ENCODE measurements at regions not wholly inside any gene's neighbourhood (a gene's known extent, or its start where the extent isn't known, plus 50 kb on each side); places are given as distances from the start of the nearest gene placed in this dataset.

- no peak for DNase-seq
These were observed 53.2 kb upstream of the TFEC start for GRCh38 chr7:116083796-116084195.

GRCh38 chr7:116086547-116087045, 56.0 kb upstream of the TFEC start:
- DNase-seq = no peak

- DNase-seq = no peak
These were observed 56.7 kb upstream of the TFEC start for GRCh38 chr7:116087291-116087690.

- no peak for DNase-seq
These were observed 57.4 kb upstream of the TFEC start for GRCh38 chr7:116087984-116088383.

GRCh38 chr7:116089293-116089692, 58.7 kb upstream of the TFEC start:
- DNase-seq = no peak

- no peak for DNase-seq
These were observed 63.1 kb upstream of the TFEC start for GRCh38 chr7:116093516-116094301.

- DNase-seq = no peak
These were observed 64.8 kb upstream of the TFEC start for GRCh38 chr7:116095396-116095795.

- DNase-seq = no peak
These were observed 66.9 kb upstream of the TFEC start for GRCh38 chr7:116097365-116098009.

GRCh38 chr7:116098175-116098574, 67.6 kb upstream of the TFEC start:
- DNase-seq = no peak

- DNase-seq = no peak
These were observed 70.1 kb upstream of the TFEC start for GRCh38 chr7:116100626-116101025.

- DNase-seq = no peak
These were observed 71.1 kb upstream of the TFEC start for GRCh38 chr7:116101704-116102103.

- no peak for DNase-seq
These were observed 80.9 kb upstream of the TFEC start for GRCh38 chr7:116111475-116111874.

GRCh38 chr7:116113310-116113709, 82.7 kb upstream of the TFEC start:
- DNase-seq = no peak

- no peak for DNase-seq
These were observed 89.5 kb upstream of the TES start for GRCh38 chr7:116120839-116121238.

- peak; percentile 3 for DNase-seq
These were observed 87.3 kb upstream of the TES start for GRCh38 chr7:116122972-116123595.

GRCh38 chr7:116128139-116128538, 82.2 kb upstream of the TES start:
- DNase-seq = no peak

GRCh38 chr7:116135306-116135705, 75.0 kb upstream of the TES start:
- DNase-seq = no peak

- peak; percentile 14 for DNase-seq
These were observed 72.0 kb upstream of the TES start for GRCh38 chr7:116138202-116138801.

GRCh38 chr7:116139007-116139406, 71.3 kb upstream of the TES start:
- no peak for DNase-seq

GRCh38 chr7:116139807-116140206, 70.5 kb upstream of the TES start:
- no peak for DNase-seq

GRCh38 chr7:116142374-116142773, 68.0 kb upstream of the TES start:
- no peak for DNase-seq

GRCh38 chr7:116142850-116143249, 67.5 kb upstream of the TES start:
- DNase-seq = peak; percentile 23

- no peak for DNase-seq
These were observed 65.0 kb upstream of the TES start for GRCh38 chr7:116145245-116145852.
